CD8-positive, alpha-beta memory T cell (primary cell): ENCODE measurements at regions not wholly inside any gene's neighbourhood (a gene's known extent, or its start where the extent isn't known, plus 50 kb on each side); places are given as distances from the start of the nearest gene placed in this dataset.

Source experiments
- CTCF ChIA-PET: fragments of 350-600 bp; sonication (Branson Sonifier 250); formaldehyde crosslinking; loops from one replicate; lab custom pipeline; 2021; ENCODE audit warnings: antibody characterized with exemption; lab: Charles Lee
- POLR2A ChIA-PET: fragments of 350-600 bp; sonication (Branson Sonifier 250); formaldehyde crosslinking; loops from one replicate; lab custom pipeline; 2021; ENCODE audit warnings: antibody characterized with exemption; lab: Charles Lee
- DNase-seq, 5 donors: peaks; one replicate each; pipeline versions ENCODE4 v3.0.0 to v3.0.0-alpha.2; 2020 to 2022; ENCODE audit warnings: mixed read lengths in 1 of 5
- H3K27ac ChIP-seq: one replicate; pipeline ENCODE4 v1.7.0; 2013; ENCODE audit warnings: low read depth, mild to moderate bottlenecking, low read length, moderate library complexity
- H3K27me3 ChIP-seq: 2 replicates; pipeline ENCODE4 v1.7.0; 2013; ENCODE audit warnings: low read length, mild to moderate bottlenecking; ENCODE audit not compliant: insufficient read depth, poor library complexity, severe bottlenecking
- H3K36me3 ChIP-seq: 2 replicates; pipeline ENCODE4 v1.7.0; 2013; ENCODE audit warnings: mild to moderate bottlenecking, low read length, moderate library complexity; ENCODE audit not compliant: insufficient read depth
- H3K4me1 ChIP-seq: 2 replicates; pipeline ENCODE4 v1.7.0; 2013; ENCODE audit warnings: mild to moderate bottlenecking, low read length, moderate library complexity; ENCODE audit not compliant: insufficient read depth
- H3K4me3 ChIP-seq: 2 replicates; pipeline ENCODE4 v1.7.0; 2013; ENCODE audit warnings: mild to moderate bottlenecking, low read length
- H3K9me3 ChIP-seq: 2 replicates; pipeline ENCODE4 v1.7.0; 2013; ENCODE audit warnings: mild to moderate bottlenecking, low read length
- H3K27ac Mint-ChIP-seq, 8 donors: one replicate each; pipeline ENCODE4 v1.8.0; 2020 to 2021; ENCODE audit warnings: mixed read lengths in 8 of 8, mild to moderate bottlenecking in 6 of 8, inconsistent platforms in 3 of 8, moderate library complexity in 3 of 8
- H3K27me3 Mint-ChIP-seq, 2 donors: one replicate each; pipeline ENCODE4 v1.8.0; 2020 to 2021; ENCODE audit warnings: mixed read lengths in 2 of 2, mild to moderate bottlenecking in 1 of 2, moderate library complexity in 1 of 2
- H3K36me3 Mint-ChIP-seq, 3 donors: one replicate each; pipeline ENCODE4 v1.8.0; 2020 to 2021; ENCODE audit warnings: mixed read lengths in 3 of 3, inconsistent platforms in 1 of 3, mild to moderate bottlenecking in 1 of 3
- H3K4me1 Mint-ChIP-seq, 3 donors: one replicate each; pipeline ENCODE4 v1.8.0; 2020 to 2021; ENCODE audit warnings: mixed read lengths in 3 of 3, inconsistent platforms in 1 of 3, mild to moderate bottlenecking in 1 of 3
- H3K4me3 Mint-ChIP-seq, 7 donors: one replicate each; pipeline ENCODE4 v1.8.0; 2020 to 2021; ENCODE audit warnings: mixed read lengths in 7 of 7, mild to moderate bottlenecking in 6 of 7, moderate library complexity in 4 of 7, inconsistent platforms in 2 of 7
- H3K9me3 Mint-ChIP-seq, 5 donors: one replicate each; pipeline ENCODE4 v1.8.0; 2020 to 2022; ENCODE audit warnings: mixed read lengths in 5 of 5, mild to moderate bottlenecking in 3 of 5, moderate library complexity in 2 of 5, inconsistent platforms in 1 of 5

GRCh38 chr2:108067820-108068405, 81.6 kb downstream of the SLC5A7 start:
- CTCF ChIA-PET: interaction anchor here (1.4 kb wide), 1 partner anchor 13 kb away, joined by 3 read pairs; no protein-coding TSS in a partner anchor

GRCh38 chr2:108069515-108070310, 83.4 kb downstream of the SLC5A7 start:
- Mint-ChIP-seq H3K4me1 (no peaks in the 10 kb centered on the region), H3K4me3 (no peak overlapping the region), H3K27me3 (no peaks in the 10 kb centered on the region), H3K9me3 (peaks cover 0 to 3% (median 0%) of the 10 kb centered on the region in 5 donors), H3K27ac (no peak overlapping the region), H3K36me3 (no peaks in the 10 kb centered on the region)
- no peak overlapping the region for H3K4me3 ChIP-seq
- DNase-seq: no peak
- no peaks in the 10 kb centered on the region for H3K9me3 ChIP-seq
- ChIA-PET CTCF (no interaction called here), POLR2A (no interaction called here)
- no peaks in the 10 kb centered on the region for H3K4me1 ChIP-seq
- H3K27me3 ChIP-seq: no peaks in the 10 kb centered on the region
- no peaks in the 10 kb centered on the region for H3K36me3 ChIP-seq
- no peak overlapping the region for H3K27ac ChIP-seq

More at GRCh38 chr2:108067820-108068405, 81.6 kb downstream of the SLC5A7 start:
- Histone ChIP-seq H3K36me3 (no peaks in the 10 kb centered on the region), H3K4me1 (no peaks in the 10 kb centered on the region), H3K9me3 (no peaks in the 10 kb centered on the region), H3K4me3 (no peak overlapping the region), H3K27ac (no peak overlapping the region), H3K27me3 (no peaks in the 10 kb centered on the region)
- POLR2A ChIA-PET: no interaction called here
- Mint-ChIP-seq H3K27me3 (no peaks in the 10 kb centered on the region), H3K4me3 (no peak overlapping the region), H3K27ac (no peak overlapping the region), H3K9me3 (peaks cover 0 to 3% (median 0%) of the 10 kb centered on the region in 5 donors), H3K36me3 (no peaks in the 10 kb centered on the region), H3K4me1 (no peaks in the 10 kb centered on the region)
- no peak for DNase-seq

- H3K4me3 ChIP-seq: no peak overlapping the region
- H3K4me1 Mint-ChIP-seq: no peaks in the 10 kb centered on the region
- H3K36me3 Mint-ChIP-seq: no peaks in the 10 kb centered on the region
- peaks cover 0 to 5% (median 0%) of the 10 kb centered on the region in 5 donors for H3K9me3 Mint-ChIP-seq
- H3K27ac Mint-ChIP-seq: no peak overlapping the region
- H3K36me3 ChIP-seq: no peaks in the 10 kb centered on the region
- POLR2A ChIA-PET: no interaction called here
- H3K27me3 Mint-ChIP-seq: peaks cover 0 to 2% of the 10 kb centered on the region in 2 donors
- no peak overlapping the region for H3K4me3 Mint-ChIP-seq
- H3K27me3 ChIP-seq: no peaks in the 10 kb centered on the region
- H3K27ac ChIP-seq: no peak overlapping the region
- no peak for DNase-seq
- CTCF ChIA-PET: no interaction called here
- H3K9me3 ChIP-seq: no peaks in the 10 kb centered on the region
- H3K4me1 ChIP-seq: no peaks in the 10 kb centered on the region
These were observed 87.2 kb downstream of the SLC5A7 start for GRCh38 chr2:108073415-108074072.

- H3K4me1 Mint-ChIP-seq: no peaks in the 10 kb centered on the region
- Histone ChIP-seq H3K36me3 (no peaks in the 10 kb centered on the region), H3K27ac (no peak overlapping the region), H3K27me3 (no peaks in the 10 kb centered on the region), H3K4me1 (no peaks in the 10 kb centered on the region), H3K9me3 (no peaks in the 10 kb centered on the region), H3K4me3 (no peak overlapping the region)
- peaks cover 0 to 2% of the 10 kb centered on the region in 2 donors for H3K27me3 Mint-ChIP-seq
- ChIA-PET CTCF (no interaction called here), POLR2A (no interaction called here)
- no peak overlapping the region for H3K4me3 Mint-ChIP-seq
- no peak for DNase-seq
- no peak overlapping the region for H3K27ac Mint-ChIP-seq
- H3K9me3 Mint-ChIP-seq: peaks cover 0 to 5% (median 0%) of the 10 kb centered on the region in 5 donors
- no peaks in the 10 kb centered on the region for H3K36me3 Mint-ChIP-seq
These were observed 87.8 kb downstream of the SLC5A7 start for GRCh38 chr2:108074150-108074549.

GRCh38 chr2:108074946-108075345, 88.6 kb downstream of the SLC5A7 start:
- H3K36me3 Mint-ChIP-seq: no peaks in the 10 kb centered on the region
- ChIA-PET POLR2A (no interaction called here), CTCF (no interaction called here)
- H3K27me3 Mint-ChIP-seq: peaks cover 0 to 2% of the 10 kb centered on the region in 2 donors
- H3K27me3 ChIP-seq: no peaks in the 10 kb centered on the region
- no peak overlapping the region for H3K4me3 Mint-ChIP-seq
- H3K36me3 ChIP-seq: no peaks in the 10 kb centered on the region
- no peak overlapping the region for H3K27ac ChIP-seq
- no peaks in the 10 kb centered on the region for H3K4me1 Mint-ChIP-seq
- no peak overlapping the region for H3K4me3 ChIP-seq
- H3K27ac Mint-ChIP-seq: no peak overlapping the region
- no peak for DNase-seq
- H3K9me3 ChIP-seq: no peaks in the 10 kb centered on the region
- H3K4me1 ChIP-seq: no peaks in the 10 kb centered on the region
- peaks cover 0 to 9% (median 0%) of the 10 kb centered on the region in 5 donors for H3K9me3 Mint-ChIP-seq

GRCh38 chr2:108076527-108076926, 90.2 kb downstream of the SLC5A7 start:
- Mint-ChIP-seq H3K36me3 (no peaks in the 10 kb centered on the region), H3K4me3 (no peak overlapping the region), H3K9me3 (peaks cover 0 to 10% (median 4%) of the 10 kb centered on the region in 5 donors), H3K4me1 (no peaks in the 10 kb centered on the region), H3K27me3 (peaks cover 0 to 2% of the 10 kb centered on the region in 2 donors), H3K27ac (no peak overlapping the region)
- no peak overlapping the region for H3K27ac ChIP-seq
- no peaks in the 10 kb centered on the region for H3K27me3 ChIP-seq
- ChIA-PET POLR2A (no interaction called here), CTCF (no interaction called here)
- DNase-seq: no peak
- no peak overlapping the region for H3K4me3 ChIP-seq
- no peaks in the 10 kb centered on the region for H3K4me1 ChIP-seq
- H3K9me3 ChIP-seq: no peaks in the 10 kb centered on the region
- no peaks in the 10 kb centered on the region for H3K36me3 ChIP-seq

- no peaks in the 10 kb centered on the region for H3K4me1 ChIP-seq
- no peak for DNase-seq
- Mint-ChIP-seq H3K27me3 (peaks cover 0 to 2% of the 10 kb centered on the region in 2 donors), H3K36me3 (no peaks in the 10 kb centered on the region), H3K27ac (no peak overlapping the region), H3K4me3 (no peak overlapping the region), H3K9me3 (peaks cover 0 to 10% (median 4%) of the 10 kb centered on the region in 5 donors), H3K4me1 (no peaks in the 10 kb centered on the region)
- H3K27ac ChIP-seq: no peak overlapping the region
- H3K9me3 ChIP-seq: no peaks in the 10 kb centered on the region
- POLR2A ChIA-PET: no interaction called here
- H3K27me3 ChIP-seq: no peaks in the 10 kb centered on the region
- H3K4me3 ChIP-seq: no peak overlapping the region
- H3K36me3 ChIP-seq: no peaks in the 10 kb centered on the region
- CTCF ChIA-PET: no interaction called here
These were observed 93.4 kb downstream of the SLC5A7 start for GRCh38 chr2:108079736-108080135.

GRCh38 chr2:108080177-108080576, 93.9 kb downstream of the SLC5A7 start:
- Histone ChIP-seq H3K27me3 (no peaks in the 10 kb centered on the region), H3K36me3 (no peaks in the 10 kb centered on the region), H3K27ac (no peak overlapping the region), H3K4me1 (no peaks in the 10 kb centered on the region), H3K4me3 (no peak overlapping the region), H3K9me3 (no peaks in the 10 kb centered on the region)
- Mint-ChIP-seq H3K4me3 (no peak overlapping the region), H3K27me3 (peaks cover 0 to 2% of the 10 kb centered on the region in 2 donors), H3K27ac (no peak overlapping the region), H3K4me1 (no peaks in the 10 kb centered on the region), H3K9me3 (peaks cover 0 to 10% (median 4%) of the 10 kb centered on the region in 5 donors), H3K36me3 (no peaks in the 10 kb centered on the region)
- ChIA-PET POLR2A (no interaction called here), CTCF (no interaction called here)
- DNase-seq: no peak
